Skin of body (tissue), 1 donor: ENCODE measurements at regions not wholly inside any gene's neighbourhood (a gene's known extent, or its start where the extent isn't known, plus 50 kb on each side); places are given as distances from the start of the nearest gene placed in this dataset.

Source experiments
- DNase-seq: peaks from one replicate; lab custom pipeline; 2025; lab: John Stamatoyannopoulos, UW

DNA sequence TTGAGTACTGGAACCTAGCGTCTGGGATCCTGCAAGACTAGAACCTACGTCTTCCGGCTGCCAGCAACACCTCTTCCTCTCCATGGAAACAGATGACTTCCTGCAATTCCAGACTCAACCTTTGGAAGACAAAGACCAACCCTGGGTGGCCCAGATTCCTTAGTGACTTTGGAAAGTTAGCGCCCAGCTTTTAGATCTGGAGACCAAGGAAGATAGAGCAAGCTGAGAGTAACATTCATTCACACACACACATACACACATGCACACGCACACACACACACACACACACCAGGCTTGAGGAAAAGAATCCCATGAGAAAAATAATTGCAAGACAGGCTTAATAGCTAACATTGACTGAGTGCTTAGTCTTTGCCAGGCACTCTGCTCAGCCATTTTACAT, 788.9 kb downstream of the UQCRFS1 start:
- DNase-seq = no peak

- DNase-seq = no peak
Measured at GRCh38 chr19:28422791-28423650, 789.9 kb downstream of the UQCRFS1 start.

DNA sequence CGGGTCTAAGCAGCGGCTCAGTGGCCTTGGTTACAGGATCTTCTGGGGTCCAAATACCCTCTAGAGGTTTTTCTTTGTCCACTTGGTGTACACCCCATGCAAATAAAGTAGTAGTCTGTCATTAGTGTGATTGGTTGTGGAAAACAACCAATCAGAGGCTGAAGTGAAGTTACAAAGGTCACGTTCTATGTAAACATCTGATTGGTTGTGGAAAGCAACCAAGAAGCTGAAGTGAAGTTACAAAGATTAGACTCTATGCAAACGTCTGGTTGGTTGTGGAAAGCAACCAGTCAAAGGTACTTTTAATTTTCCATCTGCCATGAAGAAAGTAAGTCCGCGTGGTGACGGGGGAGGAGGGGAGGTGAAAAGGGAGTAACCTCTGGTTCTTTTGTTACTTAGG, 790.9 kb downstream of the UQCRFS1 start:
- DNase-seq = no peak

DNA sequence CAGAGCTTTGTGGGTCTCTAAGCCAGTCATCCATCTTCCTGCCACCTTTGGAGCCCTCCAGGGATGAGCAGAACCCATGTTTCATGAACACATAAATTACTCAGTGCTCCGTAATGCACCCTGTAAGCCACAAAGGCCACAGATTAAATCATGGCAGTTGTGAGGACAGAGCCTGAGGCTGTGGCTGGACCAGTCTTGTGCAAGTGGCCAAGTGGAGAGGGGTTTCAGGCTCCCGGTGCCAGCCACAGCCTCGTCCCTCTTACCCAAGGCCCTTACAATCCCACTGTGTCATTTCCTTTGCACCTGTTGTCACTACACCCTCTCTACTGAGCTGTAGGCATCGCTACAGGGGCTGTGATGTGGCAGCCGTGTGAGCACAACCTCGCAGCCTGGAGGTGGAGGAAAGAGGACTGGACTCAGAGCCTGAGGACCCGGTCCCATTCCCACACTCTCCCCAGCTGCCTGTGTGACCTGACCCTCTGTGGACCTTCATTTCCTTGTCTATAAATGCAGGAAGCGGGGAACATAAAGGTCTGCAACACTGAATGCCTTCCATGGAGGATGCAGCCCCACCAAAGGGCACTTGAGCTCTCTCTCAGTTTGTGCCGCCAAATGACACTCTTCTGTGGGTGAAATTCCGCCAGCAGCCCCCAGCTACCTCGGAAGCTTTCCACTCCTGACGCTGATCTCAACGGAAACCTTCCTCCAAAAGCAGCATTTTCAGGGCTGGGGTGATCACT, 792.0 kb downstream of the UQCRFS1 start:
- DNase-seq = no peak

- no peak for DNase-seq
Measured at GRCh38 chr19:28419312-28419711, 793.6 kb downstream of the UQCRFS1 start.

DNA sequence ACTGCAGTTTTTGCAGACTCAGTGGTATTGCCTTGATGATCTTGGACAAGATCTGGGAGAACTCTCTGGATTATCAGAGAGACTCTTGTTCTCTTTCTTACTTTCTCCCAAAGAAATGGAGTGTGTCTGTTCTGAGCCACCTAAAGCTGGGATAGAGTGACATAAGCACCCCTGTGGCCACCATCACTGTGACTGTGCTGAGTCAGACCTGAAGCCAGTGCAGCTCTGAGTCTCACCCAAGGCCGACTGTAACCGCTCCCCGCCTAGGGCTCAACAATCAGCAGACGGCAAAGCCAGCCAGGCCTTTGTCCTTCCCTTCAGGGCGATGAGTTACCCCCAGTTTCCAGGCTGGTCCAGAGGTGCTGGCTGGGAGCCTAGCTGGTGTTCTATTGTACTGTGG, 795.6 kb downstream of the UQCRFS1 start:
- DNase-seq = no peak

DNA sequence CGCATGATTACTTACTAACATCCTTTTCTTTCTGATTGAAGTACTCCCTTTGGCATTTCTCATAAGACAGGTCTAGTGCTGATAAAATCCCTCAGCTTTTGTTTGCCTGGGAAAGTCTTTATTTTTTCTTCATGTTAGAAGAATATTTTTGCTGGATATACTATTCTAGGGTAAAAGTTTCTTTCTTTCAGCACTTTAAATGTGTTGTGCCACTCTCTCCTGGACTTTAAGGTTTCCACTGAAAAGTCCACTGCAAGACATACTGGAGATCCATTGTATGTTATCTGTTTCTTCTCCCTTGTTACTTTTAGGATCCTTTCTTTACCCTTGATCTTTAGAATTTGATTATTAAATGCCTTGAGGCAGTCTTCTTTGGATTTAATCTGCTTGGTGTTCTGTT, 796.7 kb downstream of the UQCRFS1 start:
- DNase-seq = no peak

GRCh38 chr19:28414748-28415147, 798.2 kb downstream of the UQCRFS1 start:
- no peak for DNase-seq

- no peak for DNase-seq
Measured at GRCh38 chr19:28409859-28410258, 803.1 kb downstream of the UQCRFS1 start.

- DNase-seq = no peak
Measured at GRCh38 chr19:28406966-28407365, 806.0 kb downstream of the UQCRFS1 start.

- DNase-seq = no peak
Measured at GRCh38 chr19:28405346-28405742, 807.6 kb downstream of the UQCRFS1 start.

DNA sequence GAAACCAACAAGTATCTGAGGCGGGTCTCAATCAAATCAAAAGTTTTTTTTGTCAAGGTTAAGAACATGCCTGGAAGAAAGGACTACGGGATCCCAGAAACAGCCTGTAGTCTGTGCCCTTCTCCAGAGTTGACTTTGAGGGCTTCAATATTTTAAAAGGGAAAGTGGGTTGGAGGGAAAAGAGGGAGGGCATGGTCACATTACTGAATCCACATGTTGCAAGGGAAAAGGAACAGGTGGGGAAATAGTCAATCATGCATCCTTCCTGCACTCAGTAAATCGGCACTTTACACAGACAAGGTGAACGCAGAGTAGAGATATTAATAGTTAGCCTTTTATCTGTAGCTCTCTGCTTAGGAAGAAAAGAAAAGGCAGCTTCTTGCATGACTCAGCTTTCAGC, 808.5 kb downstream of the UQCRFS1 start:
- DNase-seq = no peak

GRCh38 chr19:28403690-28404089, 809.3 kb downstream of the UQCRFS1 start:
- DNase-seq = no peak

GRCh38 chr19:28402701-28403290, 810.2 kb downstream of the UQCRFS1 start:
- no peak for DNase-seq

- DNase-seq = no peak
Measured at GRCh38 chr19:28401739-28402424, 811.1 kb downstream of the UQCRFS1 start.

DNA sequence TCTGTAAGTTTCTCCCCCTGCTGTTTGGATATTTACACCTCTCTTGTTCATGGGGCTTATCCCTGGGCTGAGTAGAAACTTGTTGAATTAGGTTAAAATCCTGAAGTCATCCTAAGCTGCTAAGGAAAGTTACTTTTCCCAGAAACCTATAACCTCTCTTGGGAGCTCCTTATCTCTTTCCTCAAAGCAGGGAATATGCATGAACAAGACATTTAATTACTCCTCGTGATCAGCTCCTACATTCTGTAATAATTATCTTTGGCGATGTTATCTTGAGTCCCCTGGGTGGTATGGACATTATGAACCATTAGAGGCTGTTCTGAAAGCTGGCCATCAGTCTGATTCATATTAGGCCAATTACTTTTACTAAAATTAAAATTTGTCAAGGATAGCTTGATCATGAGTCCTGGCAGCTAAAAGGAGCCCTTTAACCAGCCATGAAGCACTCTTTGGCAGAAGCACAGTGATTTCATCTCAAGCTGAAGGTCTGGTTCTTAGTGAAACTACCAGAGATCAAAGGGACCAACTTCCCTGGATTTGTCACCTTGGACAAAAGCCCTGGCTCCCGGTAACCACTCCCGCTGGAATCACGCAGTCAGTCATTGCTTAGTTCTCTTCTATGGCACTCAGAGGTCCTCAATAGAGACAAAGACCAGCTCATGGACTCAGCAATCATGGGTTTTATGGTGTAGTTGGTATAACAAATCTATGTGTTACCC, 811.8 kb downstream of the UQCRFS1 start:
- DNase-seq = no peak

DNA sequence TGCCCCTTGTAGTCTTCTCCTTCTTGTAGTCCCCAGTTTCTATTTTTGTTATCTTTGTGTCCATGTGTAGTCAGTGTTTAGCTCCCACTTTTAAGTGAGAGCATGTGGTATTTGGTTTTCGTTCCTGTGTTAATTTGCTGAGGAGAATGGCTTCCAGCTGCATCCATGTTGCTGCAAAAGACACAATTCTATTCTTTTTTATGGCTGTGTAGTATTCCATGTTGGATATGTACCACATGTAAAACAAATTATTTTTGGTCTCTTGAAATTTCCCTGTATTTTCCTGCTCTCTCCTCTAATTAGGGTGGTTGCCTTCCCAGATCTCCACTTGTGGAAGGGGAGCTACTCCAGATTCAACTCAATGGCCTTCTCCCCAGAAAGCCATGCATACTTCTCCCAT, 813.8 kb downstream of the UQCRFS1 start:
- DNase-seq = no peak

DNA sequence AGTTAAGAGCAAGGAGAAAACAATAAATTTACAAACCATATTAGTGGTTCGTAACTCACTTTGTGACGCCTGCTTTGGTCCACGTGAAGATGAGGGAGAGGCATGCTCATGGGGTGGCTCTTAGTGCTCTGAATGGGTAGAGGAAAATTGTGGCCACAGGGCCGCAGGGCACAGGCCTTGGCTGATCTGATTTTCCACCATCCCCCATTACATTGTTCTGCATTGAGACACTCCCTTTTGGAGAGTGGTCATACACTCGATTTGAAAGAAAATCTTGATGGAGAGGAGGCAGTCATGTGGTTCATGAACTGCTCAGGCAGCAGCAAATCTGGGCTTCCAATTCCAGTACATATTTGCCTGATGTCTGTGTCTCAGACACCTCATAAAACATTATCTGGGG, 815.2 kb downstream of the UQCRFS1 start:
- no peak for DNase-seq

DNA sequence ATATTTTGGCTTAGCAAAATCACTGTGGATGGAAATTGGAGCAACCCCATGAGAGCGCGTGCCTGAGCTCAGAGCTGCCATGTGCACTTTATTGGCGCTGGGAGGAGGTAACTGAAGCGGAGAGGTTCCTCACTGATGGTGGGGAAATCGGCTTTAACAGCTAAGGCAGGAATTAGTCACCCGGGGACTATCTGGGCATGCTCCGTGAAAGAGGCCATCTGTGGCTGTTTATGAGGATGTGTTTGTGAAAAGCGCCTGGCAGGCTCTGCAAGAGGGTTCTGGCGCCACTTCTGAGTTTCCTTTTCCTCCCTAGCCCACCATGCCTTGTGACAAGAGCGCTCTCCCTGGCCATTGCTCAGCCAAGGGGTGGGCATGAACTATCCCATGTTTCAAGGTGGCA, 815.6 kb downstream of the UQCRFS1 start:
- no peak for DNase-seq

GRCh38 chr19:28396287-28396831, 816.6 kb downstream of the UQCRFS1 start:
- DNase-seq = no peak

GRCh38 chr19:28394725-28395124, 818.2 kb downstream of the UQCRFS1 start:
- DNase-seq = no peak
